DMS 273 treated with DMSO at 0.1 percent for 48 hours (cell line): ENCODE measurements at regions not wholly inside any gene's neighbourhood (a gene's known extent, or its start where the extent isn't known, plus 50 kb on each side); places are given as distances from the start of the nearest gene placed in this dataset.
"Not testable (repeated sequence)": the region's sequence is repeated elsewhere in the genome, so short reads cannot be mapped to it uniquely, and the experiment has no call there.

Experiments used
- DNase-seq: peaks from one replicate; lab custom pipeline; 2025; lab: John Stamatoyannopoulos, UW

DNA sequence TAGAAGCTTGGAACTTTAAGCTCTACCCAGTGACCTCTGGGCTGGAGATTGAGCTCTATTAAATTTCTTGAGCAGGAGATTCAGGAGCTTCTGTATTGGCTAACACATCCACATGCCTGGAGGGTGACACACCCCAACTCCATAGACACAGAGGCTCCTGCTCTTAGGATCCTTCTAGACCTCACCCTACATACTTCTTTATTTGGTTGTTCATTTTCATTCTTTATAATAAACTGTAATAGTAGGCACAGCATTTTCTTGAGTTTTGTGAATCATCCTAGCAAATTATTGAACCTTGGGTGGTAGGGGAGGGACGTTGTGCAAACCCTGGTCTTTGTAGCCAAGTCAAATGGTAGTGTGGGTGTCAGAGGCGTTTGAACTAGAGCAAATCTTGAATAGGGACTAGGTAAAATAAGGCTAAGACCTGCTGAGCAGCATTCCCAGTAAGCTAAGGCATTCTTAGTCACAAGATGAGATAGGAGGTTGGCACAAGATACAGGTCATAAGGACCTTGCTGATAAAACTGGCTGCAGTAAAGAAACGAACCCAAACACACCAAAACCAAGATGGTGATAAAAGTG lies 323.8 kb upstream of the GALNT5 start:
- no peak for DNase-seq

GRCh38 chr2:156935616-156936015 lies 321.9 kb upstream of the GALNT5 start:
- no peak for DNase-seq

DNA sequence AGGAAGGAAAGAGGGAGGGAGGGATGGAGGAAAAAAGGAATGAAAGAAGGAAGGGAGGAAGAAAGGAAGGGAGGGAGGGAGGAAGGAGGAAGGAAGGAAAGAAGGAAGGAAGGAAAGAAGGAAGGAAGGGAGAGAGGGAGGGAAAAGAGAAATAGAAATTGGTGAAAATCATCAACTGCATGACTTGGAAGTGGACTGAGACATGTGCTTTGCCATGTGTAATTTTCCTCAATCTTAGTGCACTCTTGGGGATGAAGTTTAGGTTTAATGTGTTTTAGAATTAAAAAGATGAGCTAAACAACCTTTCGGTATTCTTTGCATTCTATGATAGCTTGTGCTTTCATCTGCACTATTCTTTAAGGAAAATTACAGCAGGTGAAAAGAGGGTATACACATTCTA lies 320.1 kb upstream of the GALNT5 start:
- no peak for DNase-seq

DNA sequence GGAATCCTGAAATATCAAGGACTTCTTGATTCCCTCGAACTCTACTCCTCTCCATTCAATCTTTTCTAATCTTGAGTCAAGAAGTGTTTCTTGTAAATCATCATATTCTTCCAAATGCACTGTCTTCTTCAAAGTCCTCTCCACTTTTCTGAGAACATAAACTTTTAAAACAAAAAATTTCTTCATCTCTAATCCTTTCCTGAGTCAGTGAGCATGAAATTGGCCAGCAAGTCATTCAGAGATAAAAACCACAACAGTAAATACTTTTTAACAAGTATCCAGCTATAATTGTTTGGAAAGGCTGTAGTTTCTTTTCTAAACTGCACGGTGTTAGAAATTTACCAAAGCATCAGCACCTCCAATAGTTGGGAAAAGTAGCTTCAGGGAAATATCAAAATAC lies 312.6 kb upstream of the GALNT5 start:
- no peak for DNase-seq

DNA sequence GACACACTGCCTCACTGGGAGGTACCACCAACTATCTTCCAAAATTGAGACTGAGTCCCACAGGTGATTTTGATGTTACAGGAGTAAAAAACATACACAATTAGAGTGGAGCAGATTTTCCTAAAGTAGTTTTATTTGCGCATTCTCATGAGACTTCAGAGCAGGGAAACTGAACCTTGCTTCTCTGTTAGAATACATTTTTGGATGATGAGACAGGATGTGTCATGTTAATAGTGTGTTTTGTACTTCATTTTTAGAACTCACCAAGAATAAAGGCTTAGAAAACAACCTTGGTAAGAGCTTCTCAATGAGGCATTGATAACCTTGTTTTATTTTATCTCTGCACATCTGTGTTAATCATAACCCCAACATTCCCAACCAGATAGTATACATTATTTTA lies 310.2 kb upstream of the GALNT5 start:
- DNase-seq: no peak

- DNase-seq: no peak
These were observed 301.8 kb upstream of the GALNT5 start for GRCh38 chr2:156955701-156956100.

DNA sequence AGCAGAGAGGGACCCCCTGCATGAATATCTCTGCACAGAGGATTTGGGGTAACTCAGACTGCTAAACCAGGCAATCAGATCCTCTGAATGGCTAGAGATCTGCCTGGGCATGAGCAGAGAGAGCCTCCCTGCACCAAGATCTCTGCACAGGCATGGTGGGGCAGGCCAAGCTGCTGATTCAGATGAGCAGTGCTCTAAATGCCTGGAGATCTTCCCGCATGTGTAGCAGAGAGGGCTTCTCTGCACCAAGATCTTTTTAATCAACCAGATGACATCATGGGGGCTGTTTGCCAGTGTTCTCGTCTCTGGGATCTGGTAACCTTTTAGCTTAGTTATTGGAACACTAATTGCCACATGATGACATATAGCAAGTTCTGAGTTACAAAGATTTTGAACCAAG lies 301.3 kb upstream of the GALNT5 start:
- DNase-seq: no peak

- no peak for DNase-seq
These were observed 299.1 kb upstream of the GALNT5 start for GRCh38 chr2:156958374-156958773.

GRCh38 chr2:156959481-156959880 lies 298.0 kb upstream of the GALNT5 start:
- DNase-seq: no peak

- DNase-seq: no peak
These were observed 274.9 kb upstream of the GALNT5 start for GRCh38 chr2:156982615-156983014.

GRCh38 chr2:156986339-156986988 lies 271.0 kb upstream of the GALNT5 start:
- DNase-seq: no peak

DNA sequence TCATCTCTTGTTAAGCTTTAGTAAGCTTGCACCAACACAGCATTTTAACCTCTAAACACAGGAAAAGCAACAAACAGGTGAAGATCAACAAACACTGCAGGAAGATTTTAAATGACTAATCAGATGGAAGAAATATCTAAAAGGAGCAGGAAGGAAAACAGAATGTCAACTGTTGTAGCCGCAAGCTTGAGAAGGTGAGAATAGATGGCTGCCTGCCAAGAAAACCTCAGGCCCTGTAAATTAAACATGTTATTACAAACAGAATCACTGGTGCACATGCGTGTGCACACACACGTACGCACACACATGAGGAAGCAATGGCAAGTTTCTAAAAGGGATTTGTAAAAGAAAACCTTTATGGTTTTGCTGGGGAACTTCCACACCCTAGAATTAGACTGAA lies 257.8 kb upstream of the GALNT5 start:
- no peak for DNase-seq

GRCh38 chr2:157004789-157005188 lies 252.7 kb upstream of the GALNT5 start:
- DNase-seq: no peak

DNA sequence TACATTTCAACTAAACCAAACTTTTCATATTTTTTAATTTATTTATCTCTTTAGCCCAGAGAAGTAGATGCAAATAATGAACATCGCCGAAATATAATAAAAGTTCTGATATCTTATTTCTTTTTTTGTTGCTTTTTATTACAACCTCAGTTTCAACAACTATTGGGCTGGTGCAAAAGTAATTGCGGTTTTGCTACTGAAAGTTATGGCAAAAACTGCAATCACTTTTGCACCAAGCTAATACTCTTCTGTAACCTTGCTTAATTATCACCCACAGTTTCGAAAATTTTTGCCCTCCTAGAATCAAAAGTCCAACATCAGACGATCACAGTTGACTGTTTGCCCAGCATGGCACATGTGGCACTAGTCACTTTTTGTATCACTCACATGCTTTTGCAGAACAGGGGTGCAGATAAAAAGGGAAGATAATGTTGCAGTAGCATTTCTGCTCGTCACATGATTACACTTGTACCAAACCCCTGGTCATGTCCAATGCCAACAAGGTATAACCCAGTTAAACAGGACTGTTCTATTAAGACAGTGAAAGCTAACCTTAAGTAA lies 242.4 kb upstream of the GALNT5 start:
- DNase-seq: no peak

DNA sequence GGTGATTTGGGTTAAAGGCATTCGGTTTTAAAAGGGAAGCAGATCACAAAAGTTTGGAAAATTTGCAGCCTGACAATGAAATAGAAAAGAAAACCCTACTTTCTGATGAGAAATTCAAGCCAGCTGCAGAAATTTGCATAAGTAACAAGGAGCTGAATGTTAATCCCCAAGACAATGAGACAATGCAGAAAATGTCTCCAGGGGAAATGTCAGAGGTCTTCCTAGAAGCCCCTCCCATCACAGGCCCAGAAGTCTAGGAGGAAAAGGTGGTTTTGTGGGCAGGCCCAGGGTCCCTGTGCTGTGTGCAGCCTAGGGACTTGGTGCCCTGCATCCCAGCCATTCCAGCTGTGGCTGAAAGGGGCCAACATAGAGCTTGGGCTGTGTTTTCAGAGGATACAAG lies 234.2 kb upstream of the GALNT5 start:
- DNase-seq: not testable (repeated sequence)

DNA sequence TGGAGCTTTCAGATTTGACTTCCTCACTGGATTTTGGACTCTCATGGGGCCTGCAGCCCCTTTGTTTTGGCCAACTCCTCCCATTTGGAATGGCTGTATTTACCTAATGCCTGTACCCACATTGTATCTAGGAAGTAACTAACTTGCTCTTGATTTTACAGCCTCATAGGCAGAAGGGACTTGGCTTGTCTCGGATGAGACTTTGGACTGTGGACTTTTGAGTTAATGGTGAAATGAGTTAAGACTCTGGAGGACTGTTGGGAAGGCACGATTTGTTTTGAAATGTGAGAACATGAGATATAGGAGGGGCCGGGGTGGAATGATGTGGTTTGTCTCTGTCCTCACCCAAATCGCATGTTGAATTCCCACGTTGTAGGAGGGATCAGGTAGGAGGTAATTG lies 233.4 kb upstream of the GALNT5 start:
- no peak for DNase-seq

- no peak for DNase-seq
These were observed 225.5 kb upstream of the GALNT5 start for GRCh38 chr2:157032017-157032416.

- DNase-seq: no peak
These were observed 220.8 kb upstream of the GALNT5 start for GRCh38 chr2:157036726-157037125.

- DNase-seq: no peak
These were observed 213.7 kb upstream of the GALNT5 start for GRCh38 chr2:157043786-157044185.

DNA sequence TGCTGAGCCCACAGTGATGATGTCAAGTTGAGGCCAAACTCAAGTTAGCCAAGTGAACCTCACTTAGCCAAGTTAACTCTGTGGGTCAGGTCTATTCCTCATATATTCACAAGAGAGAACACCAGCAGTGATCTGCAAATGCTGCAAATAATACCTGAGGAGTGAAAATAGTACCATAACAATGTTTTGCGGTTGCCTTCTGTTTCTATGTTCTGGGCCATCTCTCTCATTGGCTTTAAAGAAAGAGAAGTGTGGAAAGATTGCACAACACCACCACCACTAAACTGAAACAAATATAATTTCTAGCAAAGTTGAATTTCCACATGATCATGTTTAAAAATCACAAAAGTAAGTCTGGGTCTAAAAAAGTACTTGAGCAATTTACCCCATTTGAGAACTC lies 211.1 kb upstream of the GALNT5 start:
- DNase-seq: no peak

DNA sequence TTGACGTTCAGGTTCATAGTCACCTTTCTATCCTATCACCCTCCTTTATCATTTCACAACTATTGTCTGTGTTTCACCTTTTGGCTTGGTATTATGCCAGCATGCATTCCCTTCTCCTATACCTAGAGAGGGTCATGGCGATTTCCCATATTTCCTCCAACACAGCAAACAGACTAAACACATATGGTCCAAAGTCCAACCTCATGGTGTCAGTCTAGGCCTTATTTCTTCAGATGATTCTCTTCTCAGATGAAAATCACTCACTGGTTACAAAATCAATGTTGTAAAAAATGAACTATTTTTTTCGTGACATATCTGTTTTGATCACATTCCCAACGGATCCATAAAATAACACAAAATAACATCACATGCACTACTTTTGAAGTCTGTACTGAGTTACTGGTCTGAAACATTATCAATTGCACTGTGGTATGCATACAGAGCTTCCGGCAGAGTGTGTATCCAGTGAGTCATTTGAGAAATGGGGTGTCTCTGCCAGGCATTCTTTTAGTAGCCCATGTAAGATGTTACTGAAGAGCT lies 204.8 kb upstream of the GALNT5 start:
- no peak for DNase-seq

- peak; percentile 30 for DNase-seq
These were observed 203.6 kb upstream of the GALNT5 start for GRCh38 chr2:157053876-157054275.

DNA sequence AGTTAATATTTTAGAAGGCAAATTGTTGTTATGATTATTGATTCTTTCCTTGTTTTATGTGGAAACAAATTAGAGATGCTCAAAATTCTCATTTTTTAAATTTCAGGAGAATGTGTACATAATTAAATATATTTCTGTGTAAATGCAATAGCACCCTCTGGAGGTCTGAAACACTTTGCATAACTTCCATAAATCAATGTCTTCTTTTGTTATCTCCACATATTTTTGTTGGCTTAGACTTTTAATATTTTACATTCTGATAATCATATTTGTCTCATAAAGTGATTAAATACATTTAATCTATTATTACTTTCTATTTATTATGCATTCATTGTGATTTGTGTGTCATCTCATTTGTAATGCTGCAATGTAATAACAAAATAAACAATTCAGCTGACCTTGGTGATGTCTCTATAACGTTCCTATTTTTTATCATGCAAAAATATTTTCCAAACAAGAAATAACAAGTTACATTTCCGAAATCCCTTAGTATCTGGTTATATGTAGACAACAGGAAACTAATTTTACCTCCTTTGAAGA lies 201.8 kb upstream of the GALNT5 start:
- no peak for DNase-seq
